Lower lobe of right lung (tissue), 2 donors: ENCODE measurements at regions not wholly inside any gene's neighbourhood (a gene's known extent, or its start where the extent isn't known, plus 50 kb on each side); places are given as distances from the start of the nearest gene placed in this dataset.

Experiments used
- ATAC-seq, 2 donors: fragments of 200-7000 bp; cut with Tn5 transposase; one replicate each; pipeline ENCODE4 v1.9.1; 2020 to 2022; ENCODE audit warnings: mild to moderate bottlenecking in 2 of 2, moderate library complexity in 2 of 2
- DNase-seq: peaks from one replicate; pipeline ENCODE4 v3.0.0-alpha.2; 2020
- H3K27ac ChIP-seq: fragments of 200-600 bp; one replicate; pipeline ENCODE4 v1.8.0; 2022
- H3K27me3 ChIP-seq: fragments of 200-600 bp; one replicate; pipeline ENCODE4 v1.8.0; 2022; ENCODE audit warnings: low read depth
- H3K36me3 ChIP-seq: fragments of 200-600 bp; one replicate; pipeline ENCODE4 v1.8.0; 2022; ENCODE audit warnings: mild to moderate bottlenecking
- H3K4me1 ChIP-seq: fragments of 200-600 bp; one replicate; pipeline ENCODE4 v1.8.0; 2022
- H3K4me3 ChIP-seq: fragments of 200-600 bp; one replicate; pipeline ENCODE4 v1.8.0; 2022; ENCODE audit warnings: mild to moderate bottlenecking
- H3K9me3 ChIP-seq: fragments of 200-600 bp; one replicate; pipeline ENCODE4 v1.8.0; 2022
- intact Hi-C: fragments of 100-400 bp; cut with DNase I; formaldehyde crosslinking; loops from one replicate; pipeline ENCODE4 v1.11.0; 2022
- TF ChIP-seq, protein P1 (sequence below): fragments of 200-600 bp; IDR thresholded peaks from one replicate; pipeline ENCODE4 v1.8.0; 2022; ENCODE audit warnings: antibody characterized with exemption, mild to moderate bottlenecking
- donor health status: DM: no; HTN: yes; CAD: no; lungs with severe emphysema.

DNA sequence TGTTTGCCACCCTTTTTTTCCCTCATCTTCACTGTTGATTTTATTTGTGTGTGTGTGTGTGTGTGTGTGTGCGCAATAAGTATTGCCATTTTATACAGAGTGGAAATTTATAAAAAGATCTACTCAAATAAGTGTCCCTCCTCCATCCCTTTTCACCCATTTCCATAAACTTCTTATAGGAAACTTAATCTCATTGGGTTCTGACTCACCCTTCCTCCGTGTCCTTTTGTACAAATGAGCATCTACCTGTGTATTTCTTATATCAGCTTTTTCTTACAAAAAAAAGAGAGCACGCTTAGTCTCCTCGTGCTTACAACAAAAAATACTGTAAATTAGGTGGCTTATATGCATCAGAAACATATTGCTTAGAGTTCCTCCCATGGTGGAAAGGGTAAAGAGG lies 711.2 kb upstream of the CDH7 start:
- DNase-seq (no peak), ATAC-seq (no peak)
- TF ChIP-seq, protein P1, sequence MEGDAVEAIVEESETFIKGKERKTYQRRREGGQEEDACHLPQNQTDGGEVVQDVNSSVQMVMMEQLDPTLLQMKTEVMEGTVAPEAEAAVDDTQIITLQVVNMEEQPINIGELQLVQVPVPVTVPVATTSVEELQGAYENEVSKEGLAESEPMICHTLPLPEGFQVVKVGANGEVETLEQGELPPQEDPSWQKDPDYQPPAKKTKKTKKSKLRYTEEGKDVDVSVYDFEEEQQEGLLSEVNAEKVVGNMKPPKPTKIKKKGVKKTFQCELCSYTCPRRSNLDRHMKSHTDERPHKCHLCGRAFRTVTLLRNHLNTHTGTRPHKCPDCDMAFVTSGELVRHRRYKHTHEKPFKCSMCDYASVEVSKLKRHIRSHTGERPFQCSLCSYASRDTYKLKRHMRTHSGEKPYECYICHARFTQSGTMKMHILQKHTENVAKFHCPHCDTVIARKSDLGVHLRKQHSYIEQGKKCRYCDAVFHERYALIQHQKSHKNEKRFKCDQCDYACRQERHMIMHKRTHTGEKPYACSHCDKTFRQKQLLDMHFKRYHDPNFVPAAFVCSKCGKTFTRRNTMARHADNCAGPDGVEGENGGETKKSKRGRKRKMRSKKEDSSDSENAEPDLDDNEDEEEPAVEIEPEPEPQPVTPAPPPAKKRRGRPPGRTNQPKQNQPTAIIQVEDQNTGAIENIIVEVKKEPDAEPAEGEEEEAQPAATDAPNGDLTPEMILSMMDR = no peak
- Histone ChIP-seq H3K4me3 (no peak overlapping the region), H3K27me3 (no peaks in the 10 kb centered on the region), H3K9me3 (no peaks in the 10 kb centered on the region), H3K4me1 (no peaks in the 10 kb centered on the region), H3K36me3 (no peaks in the 10 kb centered on the region), H3K27ac (no peak overlapping the region)
- intact Hi-C loops = no loop called here

DNA sequence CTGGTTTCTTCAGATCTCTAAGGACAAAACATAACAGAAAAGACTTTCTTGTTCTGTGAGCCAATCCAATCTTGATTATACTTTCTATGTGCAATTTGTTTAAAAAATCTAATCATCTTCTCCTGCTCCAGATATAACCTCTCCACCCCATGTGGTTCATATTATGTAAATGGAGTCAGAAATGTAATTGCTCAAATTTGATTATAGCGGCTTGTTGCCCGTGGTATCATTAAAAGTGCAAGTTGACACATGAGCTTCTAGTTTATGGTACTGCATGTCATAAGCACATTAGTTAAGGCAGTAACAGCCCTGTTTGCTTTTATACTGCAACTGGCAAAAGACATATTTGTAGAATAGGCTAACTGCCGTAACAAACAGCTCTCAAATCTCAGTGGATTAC lies 715.1 kb upstream of the CDH7 start:
- Histone ChIP-seq H3K4me3 (no peak overlapping the region), H3K36me3 (no peaks in the 10 kb centered on the region), H3K9me3 (no peaks in the 10 kb centered on the region), H3K4me1 (no peaks in the 10 kb centered on the region), H3K27me3 (no peaks in the 10 kb centered on the region), H3K27ac (no peak overlapping the region)
- no peak for ATAC-seq
- no peak for DNase-seq
- intact Hi-C loops = no loop called here
- TF ChIP-seq, protein P1 = no peak

GRCh38 chr18:65025756-65026155 lies 725.1 kb upstream of the CDH7 start:
- Histone ChIP-seq H3K4me3 (no peak overlapping the region), H3K9me3 (no peaks in the 10 kb centered on the region), H3K4me1 (no peaks in the 10 kb centered on the region), H3K36me3 (no peaks in the 10 kb centered on the region), H3K27me3 (no peaks in the 10 kb centered on the region), H3K27ac (no peak overlapping the region)
- intact Hi-C loops = no loop called here
- TF ChIP-seq, protein P1 = no peak
- no peak for DNase-seq
- no peak for ATAC-seq

DNA sequence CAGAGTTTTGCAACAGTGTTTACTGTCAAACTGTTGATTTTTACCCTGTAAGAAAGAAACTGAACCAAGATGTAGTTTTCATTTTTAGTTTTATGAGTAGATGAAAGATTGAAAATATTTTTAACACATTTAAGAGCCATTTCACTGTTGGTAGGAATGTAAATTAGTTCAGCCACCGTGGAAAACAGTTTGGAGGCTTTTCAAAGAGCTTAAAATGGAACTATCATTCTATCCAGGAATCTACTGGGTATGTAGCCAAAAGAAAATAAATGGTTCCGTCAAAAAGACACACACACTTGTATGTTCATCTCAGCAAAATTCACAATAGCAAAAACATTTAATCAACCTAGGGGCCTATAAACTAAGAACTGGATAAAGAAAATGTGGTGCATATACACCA lies 729.8 kb upstream of the CDH7 start:
- DNase-seq = no peak
- intact Hi-C loops = no loop called here
- H3K36me3 ChIP-seq = no peaks in the 10 kb centered on the region
- H3K27ac ChIP-seq = no peak overlapping the region
- TF ChIP-seq, protein P1 = no peak
- no peaks in the 10 kb centered on the region for H3K27me3 ChIP-seq
- no peaks in the 10 kb centered on the region for H3K9me3 ChIP-seq
- no peak overlapping the region for H3K4me3 ChIP-seq
- no peaks in the 10 kb centered on the region for H3K4me1 ChIP-seq
- ATAC-seq = no peak

GRCh38 chr18:65018184-65018583 lies 732.6 kb upstream of the CDH7 start:
- H3K27ac ChIP-seq = no peak overlapping the region
- intact Hi-C loops = no loop called here
- H3K36me3 ChIP-seq = no peaks in the 10 kb centered on the region
- H3K27me3 ChIP-seq = no peaks in the 10 kb centered on the region
- no peaks in the 10 kb centered on the region for H3K4me1 ChIP-seq
- TF ChIP-seq, protein P1 = no peak
- no peaks in the 10 kb centered on the region for H3K9me3 ChIP-seq
- DNase-seq = no peak
- H3K4me3 ChIP-seq = no peak overlapping the region
- ATAC-seq = no peak

DNA sequence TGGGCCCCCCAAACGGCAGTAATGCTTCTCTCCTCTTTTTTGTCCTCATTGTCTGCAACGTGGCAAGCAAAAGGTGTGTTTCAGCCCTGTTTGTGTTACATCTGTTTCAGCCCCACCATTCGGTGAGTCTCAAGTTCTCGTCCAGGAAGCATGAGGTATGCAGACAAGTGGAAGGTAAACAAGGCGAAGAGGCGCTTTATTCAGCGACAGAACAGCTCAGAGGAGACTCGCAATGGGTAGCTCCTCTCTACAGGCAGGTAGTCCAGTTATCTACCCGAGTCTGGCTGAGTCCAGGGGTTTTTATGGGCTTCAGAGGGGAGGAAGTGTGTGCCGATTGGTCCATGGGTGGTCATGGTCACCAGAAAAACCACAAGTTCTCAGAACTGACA lies 733.4 kb upstream of the CDH7 start:
- Histone ChIP-seq H3K9me3 (no peaks in the 10 kb centered on the region), H3K36me3 (no peaks in the 10 kb centered on the region), H3K4me1 (no peaks in the 10 kb centered on the region), H3K27me3 (no peaks in the 10 kb centered on the region), H3K4me3 (no peak overlapping the region), H3K27ac (no peak overlapping the region)
- TF ChIP-seq, protein P1 = no peak
- DNase-seq = no peak
- peak; percentile 84 to 89 for ATAC-seq
- intact Hi-C loops = no loop called here
